ENCODE measurements at regions not wholly inside any gene's neighbourhood (a gene's known extent, or its start where the extent isn't known, plus 50 kb on each side); places are given as distances from the start of the nearest gene placed in this dataset.

DNA sequence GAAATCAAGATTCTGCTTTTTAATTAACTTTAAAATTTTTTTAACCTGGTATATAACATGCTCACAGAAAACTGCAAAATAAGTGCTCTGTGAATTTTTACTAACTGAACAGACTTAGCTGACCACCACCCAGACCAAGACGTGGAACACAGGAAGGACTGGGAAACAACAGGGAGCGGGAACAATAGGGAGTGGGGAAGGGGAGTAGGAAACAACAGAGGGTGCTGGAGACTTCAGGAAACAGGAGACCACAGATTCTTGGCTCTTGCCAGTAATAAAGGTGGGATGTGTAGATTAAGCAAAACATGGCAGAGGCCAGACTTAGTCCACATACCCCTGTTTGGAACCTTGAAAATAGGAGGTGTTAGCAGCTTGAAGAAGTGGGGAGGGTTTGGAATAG, 51.4 kb upstream of the TMCC3 start:
- TF ChIP-seq, protein P1, sequence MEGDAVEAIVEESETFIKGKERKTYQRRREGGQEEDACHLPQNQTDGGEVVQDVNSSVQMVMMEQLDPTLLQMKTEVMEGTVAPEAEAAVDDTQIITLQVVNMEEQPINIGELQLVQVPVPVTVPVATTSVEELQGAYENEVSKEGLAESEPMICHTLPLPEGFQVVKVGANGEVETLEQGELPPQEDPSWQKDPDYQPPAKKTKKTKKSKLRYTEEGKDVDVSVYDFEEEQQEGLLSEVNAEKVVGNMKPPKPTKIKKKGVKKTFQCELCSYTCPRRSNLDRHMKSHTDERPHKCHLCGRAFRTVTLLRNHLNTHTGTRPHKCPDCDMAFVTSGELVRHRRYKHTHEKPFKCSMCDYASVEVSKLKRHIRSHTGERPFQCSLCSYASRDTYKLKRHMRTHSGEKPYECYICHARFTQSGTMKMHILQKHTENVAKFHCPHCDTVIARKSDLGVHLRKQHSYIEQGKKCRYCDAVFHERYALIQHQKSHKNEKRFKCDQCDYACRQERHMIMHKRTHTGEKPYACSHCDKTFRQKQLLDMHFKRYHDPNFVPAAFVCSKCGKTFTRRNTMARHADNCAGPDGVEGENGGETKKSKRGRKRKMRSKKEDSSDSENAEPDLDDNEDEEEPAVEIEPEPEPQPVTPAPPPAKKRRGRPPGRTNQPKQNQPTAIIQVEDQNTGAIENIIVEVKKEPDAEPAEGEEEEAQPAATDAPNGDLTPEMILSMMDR (IDR thresholded peaks at IDR 0.05; ENCODE audit: control extremely low read depth, extremely low read depth, low read depth, missing control alignments), result no peak
- POLR2A ChIA-PET, result no interaction called here
- DNase-seq (ENCODE audit: extremely low spot score), result no peak
- CTCF ChIA-PET, result interaction anchor here (1.2 to 1.6 kb wide), 3 partner anchors 9 to 13 kb away, joined by 3 to 6 read pairs (median 3); no protein-coding TSS in a partner anchor

DNA sequence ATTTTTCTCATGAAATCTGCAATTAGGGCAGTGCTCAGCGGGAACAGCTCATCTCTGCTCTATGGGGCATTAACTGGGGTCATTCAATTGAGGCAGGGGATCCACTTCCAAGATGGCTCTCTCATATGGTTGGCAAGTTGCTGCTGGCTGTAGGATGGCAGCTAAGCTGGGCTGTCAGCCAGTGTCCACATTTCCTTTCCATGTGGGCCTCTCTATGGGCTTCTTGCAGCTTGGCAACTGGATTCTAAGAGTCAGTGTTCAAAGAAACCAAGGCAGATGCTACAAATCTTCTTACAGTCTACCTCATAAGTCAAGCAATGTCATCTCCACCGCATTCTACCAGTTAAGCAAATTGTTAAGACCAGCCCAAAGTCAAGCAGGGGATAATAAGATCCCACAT, 50.3 kb upstream of the TMCC3 start:
- TF ChIP-seq, protein P1 (IDR thresholded peaks at IDR 0.05; ENCODE audit: control extremely low read depth, extremely low read depth, low read depth, missing control alignments), result no peak
- CTCF ChIA-PET, result interaction anchor here (1.2 kb wide), 1 partner anchor 13 kb away, joined by 4 read pairs; no protein-coding TSS in a partner anchor
- POLR2A ChIA-PET, result interaction anchor here (0.6 kb wide), 1 partner anchor 212 kb away, joined by 4 read pairs; no protein-coding TSS in a partner anchor
- no peak for DNase-seq (ENCODE audit: extremely low spot score)

Data from GM10248 (cell line).